ENCODE measurements at regions not wholly inside any gene's neighbourhood (a gene's known extent, or its start where the extent isn't known, plus 50 kb on each side); places are given as distances from the start of the nearest gene placed in this dataset.

GRCh38 chr11:70606951-70607330, 208.6 kb downstream of the CTTN start:
- Mint-ChIP-seq H3K4me3 (ENCODE audit: low read depth, unreplicated experiment) (no peak overlapping the region), H3K36me3 (ENCODE audit: insufficient read depth, unreplicated experiment) (peaks cover 3% of the 10 kb centered on the region), H3K9me3 (ENCODE audit: low read depth, unreplicated experiment) (no peaks in the 10 kb centered on the region), H3K27ac (ENCODE audit: unreplicated experiment) (no peak overlapping the region), H3K27me3 (ENCODE audit: unreplicated experiment) (no peaks in the 10 kb centered on the region), H3K4me1 (ENCODE audit: low read depth, unreplicated experiment) (no peaks in the 10 kb centered on the region)
- DNase-seq: no peak
- TF ChIP-seq CTCF (IDR thresholded peaks at IDR 0.05; ENCODE audit: unreplicated experiment): no peak
- intact Hi-C loops (cut with micrococcal nuclease; ENCODE audit: unreplicated experiment): no loop called here
- BruUV-seq (replicated peaks): no TSS peak
- CTCF ChIA-PET: no interaction called here

GRCh38 chr11:70607561-70607960, 209.2 kb downstream of the CTTN start:
- no peaks in the 10 kb centered on the region for H3K9me3 Mint-ChIP-seq (ENCODE audit: low read depth, unreplicated experiment)
- CTCF ChIA-PET: no interaction called here
- no peak overlapping the region for H3K4me3 Mint-ChIP-seq (ENCODE audit: low read depth, unreplicated experiment)
- no TSS peak for BruUV-seq (replicated peaks)
- H3K27me3 Mint-ChIP-seq (ENCODE audit: unreplicated experiment): no peaks in the 10 kb centered on the region
- no peak for DNase-seq
- H3K4me1 Mint-ChIP-seq (ENCODE audit: low read depth, unreplicated experiment): no peaks in the 10 kb centered on the region
- TF ChIP-seq CTCF (IDR thresholded peaks at IDR 0.05; ENCODE audit: unreplicated experiment): no peak
- H3K36me3 Mint-ChIP-seq (ENCODE audit: insufficient read depth, unreplicated experiment): peaks cover 5% of the 10 kb centered on the region
- H3K27ac Mint-ChIP-seq (ENCODE audit: unreplicated experiment): no peak overlapping the region
- intact Hi-C loops (cut with micrococcal nuclease; ENCODE audit: unreplicated experiment): no loop called here

- H3K27ac Mint-ChIP-seq (ENCODE audit: unreplicated experiment): no peak overlapping the region
- peaks cover 5% of the 10 kb centered on the region for H3K36me3 Mint-ChIP-seq (ENCODE audit: insufficient read depth, unreplicated experiment)
- H3K4me1 Mint-ChIP-seq (ENCODE audit: low read depth, unreplicated experiment): no peaks in the 10 kb centered on the region
- intact Hi-C loops (cut with micrococcal nuclease; ENCODE audit: unreplicated experiment): no loop called here
- no peaks in the 10 kb centered on the region for H3K9me3 Mint-ChIP-seq (ENCODE audit: low read depth, unreplicated experiment)
- BruUV-seq (replicated peaks): no TSS peak
- CTCF ChIA-PET: no interaction called here
- no peaks in the 10 kb centered on the region for H3K27me3 Mint-ChIP-seq (ENCODE audit: unreplicated experiment)
- no peak for TF ChIP-seq CTCF (IDR thresholded peaks at IDR 0.05; ENCODE audit: unreplicated experiment)
- H3K4me3 Mint-ChIP-seq (ENCODE audit: low read depth, unreplicated experiment): no peak overlapping the region
- DNase-seq: no peak
Measured at GRCh38 chr11:70608568-70609470, 210.5 kb downstream of the CTTN start.

GRCh38 chr11:70610566-70611565, 212.5 kb downstream of the CTTN start:
- no peak for DNase-seq
- no peak overlapping the region for H3K4me3 Mint-ChIP-seq (ENCODE audit: low read depth, unreplicated experiment)
- no peak overlapping the region for H3K27ac Mint-ChIP-seq (ENCODE audit: unreplicated experiment)
- BruUV-seq (replicated peaks): no TSS peak
- TF ChIP-seq CTCF (IDR thresholded peaks at IDR 0.05; ENCODE audit: unreplicated experiment): no peak
- no peaks in the 10 kb centered on the region for H3K9me3 Mint-ChIP-seq (ENCODE audit: low read depth, unreplicated experiment)
- no peaks in the 10 kb centered on the region for H3K4me1 Mint-ChIP-seq (ENCODE audit: low read depth, unreplicated experiment)
- peaks cover 5% of the 10 kb centered on the region for H3K36me3 Mint-ChIP-seq (ENCODE audit: insufficient read depth, unreplicated experiment)
- CTCF ChIA-PET: no interaction called here
- intact Hi-C loops (cut with micrococcal nuclease; ENCODE audit: unreplicated experiment): no loop called here
- H3K27me3 Mint-ChIP-seq (ENCODE audit: unreplicated experiment): no peaks in the 10 kb centered on the region

Data from Calu3 (cell line).